ENCODE measurements at regions not wholly inside any gene's neighbourhood (a gene's known extent, or its start where the extent isn't known, plus 50 kb on each side); places are given as distances from the start of the nearest gene placed in this dataset.

- DNase-seq (ENCODE audit: low spot score): no peak
These were observed 538.1 kb upstream of the ATP11B start for GRCh38 chr3:182255158-182255557.

- DNase-seq (ENCODE audit: low spot score): no peak
These were observed 535.9 kb upstream of the ATP11B start for GRCh38 chr3:182257361-182257760.

- DNase-seq (ENCODE audit: low spot score): no peak
These were observed 534.6 kb upstream of the ATP11B start for GRCh38 chr3:182258538-182259177.

GRCh38 chr3:182259579-182259978 is 533.7 kb upstream of the ATP11B start:
- DNase-seq (ENCODE audit: low spot score): no peak

- DNase-seq (ENCODE audit: low spot score): no peak
These were observed 532.3 kb upstream of the ATP11B start for GRCh38 chr3:182261041-182261440.

GRCh38 chr3:182268711-182269110 is 524.6 kb upstream of the ATP11B start:
- DNase-seq (ENCODE audit: low spot score): no peak

- no peak for DNase-seq (ENCODE audit: low spot score)
These were observed 516.8 kb upstream of the ATP11B start for GRCh38 chr3:182276512-182276911.

- no peak for DNase-seq (ENCODE audit: low spot score)
These were observed 508.5 kb upstream of the ATP11B start for GRCh38 chr3:182284793-182285192.

GRCh38 chr3:182292591-182292990 is 500.7 kb upstream of the ATP11B start:
- DNase-seq (ENCODE audit: low spot score): no peak

GRCh38 chr3:182294256-182294655 is 499.0 kb upstream of the ATP11B start:
- no peak for DNase-seq (ENCODE audit: low spot score)

GRCh38 chr3:182294696-182295095 is 498.6 kb upstream of the ATP11B start:
- DNase-seq (ENCODE audit: low spot score): no peak

- DNase-seq (ENCODE audit: low spot score): no peak
These were observed 493.0 kb upstream of the ATP11B start for GRCh38 chr3:182300266-182300665.

GRCh38 chr3:182303169-182303568 is 490.1 kb upstream of the ATP11B start:
- no peak for DNase-seq (ENCODE audit: low spot score)

- DNase-seq (ENCODE audit: low spot score): no peak
These were observed 487.2 kb upstream of the ATP11B start for GRCh38 chr3:182305881-182306665.

- DNase-seq (ENCODE audit: low spot score): no peak
These were observed 485.0 kb upstream of the ATP11B start for GRCh38 chr3:182308328-182308727.

GRCh38 chr3:182309120-182309519 is 484.2 kb upstream of the ATP11B start:
- no peak for DNase-seq (ENCODE audit: low spot score)

- no peak for DNase-seq (ENCODE audit: low spot score)
These were observed 478.0 kb upstream of the ATP11B start for GRCh38 chr3:182315313-182315712.

GRCh38 chr3:182323126-182323700 is 470.1 kb upstream of the ATP11B start:
- no peak for DNase-seq (ENCODE audit: low spot score)

- DNase-seq (ENCODE audit: low spot score): no peak
These were observed 469.4 kb upstream of the ATP11B start for GRCh38 chr3:182323898-182324297.

- DNase-seq (ENCODE audit: low spot score): no peak
These were observed 467.9 kb upstream of the ATP11B start for GRCh38 chr3:182325213-182325950.

GRCh38 chr3:182327196-182327681 is 466.1 kb upstream of the ATP11B start:
- no peak for DNase-seq (ENCODE audit: low spot score)

GRCh38 chr3:182330646-182331045 is 462.7 kb upstream of the ATP11B start:
- no peak for DNase-seq (ENCODE audit: low spot score)

Data from HuH-7.5 (cell line).